ENCODE measurements at regions not wholly inside any gene's neighbourhood (a gene's known extent, or its start where the extent isn't known, plus 50 kb on each side); places are given as distances from the start of the nearest gene placed in this dataset.

GRCh38 chr17:33766721-33767120 lies 473.6 kb upstream of the ASIC2 start:
- no peak overlapping the region for H3K4me3 ChIP-seq (ENCODE audit: low read depth in 1 of 3, low read length in 3 of 3)
- no peaks in the 10 kb centered on the region for H3K4me1 ChIP-seq (ENCODE audit: control insufficient read depth in 4 of 4, insufficient read depth in 4 of 4, low read length in 3 of 4)
- H3K9ac ChIP-seq (ENCODE audit: low read depth in 1 of 2, low read length in 2 of 2) = no peak overlapping the region
- no peaks in the 10 kb centered on the region for H3K9me3 ChIP-seq (ENCODE audit: control insufficient read depth in 4 of 4, low read length in 3 of 4)
- WGBS = 76% methylated on average over 3 of the region's 3 CpGs
- no peak overlapping the region for H3K27ac ChIP-seq (ENCODE audit: low read depth in 1 of 2, low read length in 2 of 2)
- no peak for DNase-seq (ENCODE audit: low spot score)
- H3K27me3 ChIP-seq (ENCODE audit: control insufficient read depth in 4 of 4, insufficient read depth in 4 of 4, low read length in 3 of 4) = peaks cover 0 to 13% (median 2%) of the 10 kb centered on the region in 4 donors
- no peak for TF ChIP-seq JUND (IDR thresholded peaks at IDR 0.05)
- no peak for TF ChIP-seq TAF1 (conservative IDR thresholded peaks at IDR 0.05)
- no peak for TF ChIP-seq GABPA (IDR thresholded peaks at IDR 0.05 in 1 of 2, conservative IDR thresholded peaks at IDR 0.05 in 1 of 2)
- no peak for TF ChIP-seq ATF3 (IDR thresholded peaks at IDR 0.05)
- no peak for TF ChIP-seq YY1 (IDR thresholded peaks at IDR 0.05)
- TF ChIP-seq REST (IDR thresholded peaks at IDR 0.05) = no peak
- TF ChIP-seq CTCF (IDR thresholded peaks at IDR 0.05; ENCODE audit: low read depth, low read length, missing input control) = no peak
- TF ChIP-seq RAD21 (IDR thresholded peaks at IDR 0.05) = no peak
- TF ChIP-seq HNF4G (IDR thresholded peaks at IDR 0.05) = no peak
- TF ChIP-seq RXRA (IDR thresholded peaks at IDR 0.05) = no peak
- TF ChIP-seq SP1 (IDR thresholded peaks at IDR 0.05) = no peak
- TF ChIP-seq FOXA2 (IDR thresholded peaks at IDR 0.05) = no peak
- no peak for TF ChIP-seq NR2F2 (IDR thresholded peaks at IDR 0.05)
- no peak for TF ChIP-seq EGR1 (IDR thresholded peaks at IDR 0.05; ENCODE audit: low read depth in 2 of 2)
- no peak for TF ChIP-seq HNF4A (conservative IDR thresholded peaks at IDR 0.05)
- no peaks in the 10 kb centered on the region for H3K36me3 ChIP-seq (ENCODE audit: control insufficient read depth in 4 of 4, insufficient read depth in 3 of 4, low read depth in 1 of 4, low read length in 3 of 4)

- Histone ChIP-seq H3K9ac (ENCODE audit: low read depth in 1 of 2, low read length in 2 of 2) (no peak overlapping the region), H3K36me3 (ENCODE audit: control insufficient read depth in 4 of 4, insufficient read depth in 3 of 4, low read depth in 1 of 4, low read length in 3 of 4) (no peaks in the 10 kb centered on the region), H3K27ac (ENCODE audit: low read depth in 1 of 2, low read length in 2 of 2) (no peak overlapping the region), H3K27me3 (ENCODE audit: control insufficient read depth in 4 of 4, insufficient read depth in 4 of 4, low read length in 3 of 4) (peaks cover 0 to 13% (median 0%) of the 10 kb centered on the region in 4 donors), H3K9me3 (ENCODE audit: control insufficient read depth in 4 of 4, low read length in 3 of 4) (no peaks in the 10 kb centered on the region), H3K4me1 (ENCODE audit: control insufficient read depth in 4 of 4, insufficient read depth in 4 of 4, low read length in 3 of 4) (no peaks in the 10 kb centered on the region), H3K4me3 (ENCODE audit: low read depth in 1 of 3, low read length in 3 of 3) (no peak overlapping the region)
- TF ChIP-seq CTCF (IDR thresholded peaks at IDR 0.05; ENCODE audit: low read depth, low read length, missing input control) = no peak
- no peak for TF ChIP-seq MAX (IDR thresholded peaks at IDR 0.05)
- no peak for TF ChIP-seq SP1 (IDR thresholded peaks at IDR 0.05)
- TF ChIP-seq HNF4G (IDR thresholded peaks at IDR 0.05) = no peak
- TF ChIP-seq FOXA1 (IDR thresholded peaks at IDR 0.05) = no peak
- TF ChIP-seq RXRA (IDR thresholded peaks at IDR 0.05) = no peak
- no peak for TF ChIP-seq YY1 (IDR thresholded peaks at IDR 0.05)
- TF ChIP-seq RAD21 (IDR thresholded peaks at IDR 0.05) = no peak
- TF ChIP-seq TAF1 (conservative IDR thresholded peaks at IDR 0.05) = no peak
- DNase-seq (ENCODE audit: low spot score) = no peak
- 81% methylated on average over 4 of the region's 4 CpGs for WGBS
Measured at GRCh38 chr17:33769066-33769465, 476.0 kb upstream of the ASIC2 start.

Data from liver (tissue), 8 donors.